GM21528 (cell line): ENCODE measurements at regions not wholly inside any gene's neighbourhood (a gene's known extent, or its start where the extent isn't known, plus 50 kb on each side); places are given as distances from the start of the nearest gene placed in this dataset.
"Not testable (repeated sequence)": the region's sequence is repeated elsewhere in the genome, so short reads cannot be mapped to it uniquely, and the experiment has no call there.

Experiments
- ATAC-seq: cut with Tn5 transposase; IDR thresholded peaks from one replicate; pipeline ENCODE4 v1.9.1; 2021; ENCODE audit warnings: mild to moderate bottlenecking, moderate library complexity; ENCODE audit not compliant: unreplicated experiment, low FRiP score

DNA sequence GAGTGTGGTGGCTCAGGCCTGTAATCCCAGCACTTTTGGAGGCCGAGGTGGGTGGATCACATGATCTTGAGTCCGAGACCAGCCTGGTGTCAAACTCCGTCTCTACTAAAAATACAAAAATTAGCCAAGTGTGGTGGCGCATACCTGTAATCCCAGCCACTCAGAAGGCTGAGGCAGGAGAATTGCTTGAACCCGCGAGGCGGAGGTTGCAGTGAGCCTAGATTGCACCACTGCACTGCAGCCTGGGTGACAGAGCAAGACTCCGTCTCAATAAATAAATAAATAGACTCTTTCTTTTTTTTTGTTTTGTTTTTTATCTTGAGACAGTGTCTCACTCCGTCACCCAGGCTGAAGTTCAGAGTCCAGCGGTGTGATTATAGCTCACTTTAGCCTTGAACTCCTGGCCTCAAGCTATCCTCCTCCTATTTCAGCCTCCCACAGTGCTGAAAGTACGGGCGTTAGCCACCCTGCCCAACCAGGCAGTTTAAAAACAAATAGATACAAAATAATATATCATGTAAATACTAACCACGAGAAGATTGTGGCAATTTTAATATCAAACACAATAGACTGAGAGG is 1158.0 kb upstream of the TMEFF2 start:
- ATAC-seq = not testable (repeated sequence)

DNA sequence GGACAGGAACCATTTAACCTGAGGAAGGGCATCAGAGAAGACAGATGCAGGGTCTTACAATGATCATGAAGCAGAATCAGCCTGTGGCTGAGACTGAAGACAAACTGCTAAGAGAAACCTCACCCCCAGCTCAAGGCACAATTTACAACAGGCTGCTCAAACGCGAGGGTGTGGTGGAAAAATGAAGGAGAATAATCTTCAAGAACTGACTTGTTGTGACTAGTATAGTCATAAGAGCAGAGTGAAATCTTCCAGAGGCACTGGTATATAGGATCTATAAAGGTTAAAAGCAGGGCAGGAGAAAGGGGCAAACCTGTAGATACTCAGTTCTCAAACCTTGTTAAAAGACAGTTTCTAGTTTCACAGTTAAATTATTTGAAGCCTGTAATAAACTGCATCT is 1155.8 kb upstream of the TMEFF2 start:
- ATAC-seq = no peak

DNA sequence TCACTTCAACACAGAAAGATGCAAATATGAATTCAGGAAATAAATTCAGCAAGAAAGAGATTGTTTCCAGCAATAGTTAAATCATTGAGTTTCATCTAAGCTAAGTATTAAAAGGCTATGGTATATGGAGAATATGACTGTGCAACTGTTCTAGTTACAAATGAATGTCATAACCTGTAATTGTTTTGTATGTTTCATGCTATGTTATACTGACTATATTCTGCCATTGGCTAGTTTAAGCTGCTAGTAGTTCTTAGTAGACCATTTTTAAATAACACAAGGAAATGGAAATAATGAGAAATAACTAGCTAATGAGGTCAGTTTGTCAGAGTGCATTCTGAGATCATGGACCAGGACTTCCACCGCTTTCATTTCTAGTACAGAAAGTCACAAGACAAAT is 1154.9 kb upstream of the TMEFF2 start:
- no peak for ATAC-seq

DNA sequence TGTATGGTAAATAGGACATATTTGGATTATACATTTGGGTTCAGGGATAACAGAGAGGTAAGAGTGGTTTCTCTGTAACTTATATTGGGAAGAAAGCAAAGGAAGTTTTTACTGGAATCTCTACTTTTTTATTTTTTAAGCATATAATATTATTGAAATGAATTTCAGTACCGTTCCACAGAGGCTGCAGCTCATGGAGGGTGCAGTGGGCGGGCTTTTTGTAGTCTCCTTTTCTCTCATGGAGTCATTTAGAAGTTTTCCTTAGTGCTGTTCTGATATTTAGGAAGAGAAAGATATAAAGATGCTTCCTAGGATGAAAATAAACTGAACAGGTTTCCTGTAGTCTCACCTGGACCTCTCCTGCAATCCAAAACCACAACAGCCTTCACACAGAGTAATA is 1153.3 kb upstream of the TMEFF2 start:
- no peak for ATAC-seq

DNA sequence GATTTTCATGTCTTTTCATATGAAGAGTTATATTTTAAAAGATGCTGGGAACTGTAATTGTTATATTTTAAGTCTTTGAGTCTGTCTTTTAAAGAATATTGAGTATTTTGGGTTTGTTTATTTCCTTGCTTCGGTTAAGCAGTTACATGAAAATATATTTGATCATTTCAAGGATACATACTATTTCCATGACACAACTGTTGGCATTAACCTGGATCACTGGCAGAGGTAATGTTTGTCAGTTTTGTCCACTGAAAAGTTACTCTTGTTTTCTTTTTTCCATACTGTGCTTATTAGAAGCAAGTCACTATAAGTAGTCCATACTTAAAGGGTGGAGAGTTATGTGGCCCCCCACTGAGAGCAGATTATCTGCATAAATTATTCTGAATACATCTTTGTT is 1142.0 kb upstream of the TMEFF2 start:
- no peak for ATAC-seq

DNA sequence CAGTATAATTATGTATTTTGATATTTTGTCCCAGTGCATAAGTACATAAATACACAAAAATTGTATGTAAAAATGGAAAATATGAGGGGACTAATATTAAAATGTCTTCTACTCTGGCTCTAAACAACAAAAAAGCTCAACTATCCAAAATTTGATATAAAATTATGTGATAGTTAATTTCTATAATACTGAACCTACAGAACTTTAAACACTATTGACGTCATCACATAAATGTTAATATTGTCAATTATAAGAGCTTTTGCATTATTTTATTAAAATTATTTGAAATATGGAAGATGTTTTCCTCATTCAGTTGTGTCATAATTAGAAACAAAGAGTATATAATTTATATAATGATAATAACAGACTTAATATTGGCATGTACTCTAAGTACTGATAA is 1139.7 kb upstream of the TMEFF2 start:
- ATAC-seq = no peak

DNA sequence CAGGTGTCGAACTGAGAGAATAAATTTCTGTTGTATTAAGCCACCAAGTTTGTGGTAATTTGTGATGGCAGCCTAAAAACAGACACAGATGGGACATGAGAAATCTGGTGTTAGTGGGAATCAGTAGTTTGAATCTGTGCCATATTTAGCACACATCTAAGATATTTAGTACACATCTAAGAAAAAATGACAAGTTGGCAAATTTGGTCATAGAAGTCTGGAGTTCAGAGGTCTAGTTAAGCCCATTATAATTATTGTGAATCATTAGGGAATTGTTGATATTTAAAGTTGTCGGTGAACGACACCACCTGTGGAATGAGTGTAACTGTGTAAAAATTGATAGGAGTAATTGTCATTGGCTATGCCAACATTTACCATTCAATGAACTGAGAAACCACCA is 1138.8 kb upstream of the TMEFF2 start:
- ATAC-seq = no peak

DNA sequence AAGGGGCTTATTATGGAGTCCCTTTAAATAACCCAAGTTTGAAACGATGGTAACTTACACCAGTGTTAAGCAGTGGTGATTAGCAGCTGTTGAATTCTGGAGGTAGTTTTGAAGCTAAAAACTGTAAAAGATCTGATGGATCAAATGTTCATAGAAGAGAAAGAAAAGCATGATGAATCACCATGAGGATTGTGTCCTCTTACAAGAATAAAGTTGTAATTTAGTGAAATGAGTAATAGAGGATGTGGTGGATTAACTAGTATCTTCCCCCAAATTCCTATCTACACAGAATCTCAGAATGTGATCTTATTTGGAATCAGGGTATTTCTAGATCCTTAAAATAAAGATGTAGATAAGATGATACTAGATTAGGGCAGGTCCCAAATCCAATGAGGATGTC is 1138.2 kb upstream of the TMEFF2 start:
- ATAC-seq = no peak

DNA sequence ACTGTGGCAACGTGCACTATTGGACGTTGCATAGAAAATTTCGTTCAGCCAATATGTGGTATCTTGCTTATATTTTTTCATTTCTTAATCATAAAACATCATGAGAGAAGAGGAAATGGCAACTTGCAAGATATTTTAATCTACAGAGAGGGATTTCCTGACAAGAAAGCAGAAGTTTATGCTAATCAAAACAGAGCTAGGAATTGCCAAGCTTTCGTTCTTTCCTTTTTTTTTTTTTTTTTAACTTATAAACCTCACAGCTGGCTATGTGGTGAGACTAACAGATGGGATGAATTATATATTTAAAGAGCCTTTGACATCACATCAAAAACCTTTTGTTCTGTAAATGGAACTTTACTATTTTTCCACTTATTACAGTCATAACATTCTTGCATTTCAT is 1136.9 kb upstream of the TMEFF2 start:
- ATAC-seq = no peak

DNA sequence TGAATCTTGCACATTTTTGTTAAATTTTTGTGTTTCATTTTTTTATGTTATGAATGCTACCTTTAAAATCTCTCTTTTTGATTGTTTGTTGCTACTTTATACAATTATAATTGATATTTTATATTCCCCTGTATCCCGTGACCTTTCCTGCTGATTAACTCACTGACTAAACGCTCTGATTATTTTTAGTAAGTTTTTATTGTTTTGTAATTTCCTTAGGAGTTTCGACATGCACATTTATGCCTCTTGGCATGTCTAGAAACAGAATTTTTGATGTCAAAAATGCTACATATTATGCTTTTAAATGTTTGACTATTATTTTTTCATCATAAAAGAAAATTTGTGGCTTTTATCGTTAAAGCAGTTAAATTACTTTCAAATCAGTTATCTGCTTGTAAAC is 1131.6 kb upstream of the TMEFF2 start:
- no peak for ATAC-seq

DNA sequence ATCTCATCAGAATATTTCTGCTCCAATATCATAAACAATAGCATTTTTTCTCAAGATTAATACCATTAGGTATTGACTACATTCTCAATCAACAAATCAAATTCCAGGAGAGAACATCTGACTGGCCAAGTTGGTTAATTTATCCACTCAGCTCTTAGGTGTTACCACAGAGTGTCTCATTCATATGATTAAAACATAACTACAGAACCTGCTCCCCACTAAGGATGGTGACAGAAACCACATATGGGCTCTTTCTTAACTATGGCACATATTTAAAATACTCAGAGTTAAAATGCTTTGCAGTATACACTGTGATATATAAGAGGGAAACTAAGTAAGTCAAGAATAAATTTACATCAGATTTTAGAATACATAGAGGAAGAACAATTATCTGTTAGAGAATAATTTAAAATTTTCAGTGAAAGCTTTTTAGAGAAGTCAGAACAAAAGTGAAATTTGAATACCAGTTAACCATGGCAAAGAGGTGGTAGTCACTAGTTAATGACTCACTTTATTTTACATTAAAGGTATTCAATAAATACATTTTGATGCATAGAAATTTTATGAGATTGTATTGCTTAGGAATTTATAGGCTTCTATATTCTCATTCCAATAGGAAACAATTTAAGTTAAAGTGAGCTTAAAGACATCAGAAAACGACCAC is 1120.8 kb upstream of the TMEFF2 start:
- no peak for ATAC-seq

DNA sequence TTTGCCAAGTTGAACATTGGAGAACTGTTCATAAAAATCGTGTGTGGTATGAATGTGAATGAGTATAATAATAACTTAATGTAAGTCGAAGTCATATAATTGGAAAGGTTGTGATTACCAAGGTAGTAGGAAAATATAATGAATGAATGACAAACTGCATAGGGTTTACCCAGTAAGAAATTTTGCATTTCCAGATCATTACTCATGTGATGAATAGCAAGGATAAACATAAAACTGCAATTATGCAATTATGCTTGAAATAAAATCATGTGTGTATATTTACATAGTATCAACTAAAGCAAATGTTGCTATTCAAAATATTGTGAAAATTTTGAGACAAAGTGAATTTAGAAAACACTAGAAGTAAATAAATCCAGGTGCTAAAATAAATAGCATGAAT is 1108.7 kb upstream of the TMEFF2 start:
- no peak for ATAC-seq

DNA sequence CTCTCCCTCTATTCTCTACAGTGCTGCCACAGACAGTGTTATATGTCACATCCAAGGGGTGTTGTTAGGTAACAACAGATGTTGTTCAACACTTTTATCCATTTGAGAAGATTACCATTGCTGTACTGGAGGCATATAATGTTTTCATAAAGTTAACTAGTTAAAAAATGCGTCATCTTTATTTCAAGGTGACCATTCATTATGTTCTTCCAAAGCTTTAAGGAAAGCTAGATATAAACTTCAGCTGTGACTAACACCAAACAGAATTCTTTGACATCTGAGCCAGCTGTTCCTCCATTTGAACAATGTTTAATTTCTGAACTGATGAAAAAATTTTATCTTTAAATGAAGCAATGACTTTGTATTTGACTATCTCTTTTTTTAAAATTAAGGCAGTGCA is 1099.6 kb upstream of the TMEFF2 start:
- ATAC-seq = no peak

DNA sequence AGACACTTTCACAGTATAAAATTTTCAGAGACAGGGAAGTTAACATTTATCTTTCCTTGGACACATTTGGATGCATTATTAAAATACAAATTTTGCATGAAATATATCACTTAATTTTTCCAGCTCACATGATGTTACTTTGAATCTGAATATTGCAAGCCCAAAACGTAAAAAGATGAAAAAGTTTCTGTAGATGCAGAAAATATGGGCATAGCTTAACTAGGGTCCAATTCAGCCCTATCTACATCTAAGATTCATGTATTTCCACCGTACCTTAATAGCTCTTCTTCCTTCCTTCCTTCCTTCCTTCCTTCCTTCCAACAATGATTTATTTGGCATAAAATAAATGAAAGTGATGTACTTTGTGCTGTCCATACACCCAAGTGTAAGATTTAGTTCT is 1084.6 kb upstream of the TMEFF2 start:
- ATAC-seq = no peak

DNA sequence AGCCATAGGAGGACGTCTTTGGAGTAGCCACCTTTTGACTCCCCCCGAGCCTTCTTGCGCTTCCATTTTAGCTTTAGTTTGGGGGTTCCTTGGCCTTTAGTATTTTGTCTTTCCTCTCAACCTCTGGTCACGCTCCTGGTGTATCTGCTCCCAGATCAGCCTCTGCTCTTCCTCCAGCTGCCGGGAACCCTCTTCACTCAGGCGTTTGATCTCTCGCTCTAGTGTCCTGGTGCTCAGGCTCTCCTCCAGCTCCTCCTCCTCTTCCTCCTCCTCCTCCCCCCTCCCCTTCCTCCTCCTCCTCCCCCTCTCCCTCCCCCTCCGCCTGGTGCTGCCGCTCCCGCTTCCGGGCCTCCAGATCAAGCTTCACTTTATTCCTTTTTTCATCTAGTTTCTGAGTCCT is 1082.3 kb upstream of the TMEFF2 start:
- ATAC-seq = no peak

DNA sequence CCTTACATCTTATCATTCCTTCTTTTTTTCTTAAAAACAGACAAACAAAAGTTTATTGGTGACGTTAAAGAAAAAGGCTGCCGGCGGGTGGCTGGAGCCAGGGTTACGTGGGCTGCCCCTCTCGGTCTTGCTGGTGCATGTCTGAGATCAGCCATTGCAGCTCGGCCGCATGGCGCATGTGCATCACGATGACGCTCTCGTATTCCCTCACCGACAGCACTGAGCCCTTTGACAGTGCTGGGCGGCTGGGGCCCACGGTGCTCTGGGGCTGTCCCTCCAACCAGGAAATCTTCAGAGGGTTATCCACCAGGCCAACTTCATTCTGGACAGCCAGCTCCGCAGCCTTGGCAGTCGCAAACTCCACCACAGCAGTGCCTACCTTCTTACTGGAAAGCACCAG is 1081.8 kb upstream of the TMEFF2 start:
- no peak for ATAC-seq

DNA sequence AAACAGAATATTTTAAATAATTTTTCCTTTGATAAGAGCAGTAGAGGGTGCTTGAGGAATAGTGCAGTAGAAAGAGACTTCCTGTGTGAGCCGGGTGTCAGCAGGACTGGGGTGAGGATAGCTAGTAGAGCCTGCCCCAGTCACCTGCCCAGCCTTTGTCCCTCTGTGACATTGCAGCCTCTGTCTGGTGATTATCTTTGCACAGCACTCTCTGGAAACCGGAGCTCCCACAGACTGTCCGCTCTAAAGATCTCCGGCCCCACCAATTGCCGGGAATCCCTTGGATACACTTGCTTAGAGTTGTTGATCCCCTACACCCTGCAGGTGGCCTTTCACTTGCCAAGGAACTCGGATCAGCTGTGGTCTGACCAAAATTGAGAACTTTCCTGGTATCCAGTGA is 1081.3 kb upstream of the TMEFF2 start:
- no peak for ATAC-seq

DNA sequence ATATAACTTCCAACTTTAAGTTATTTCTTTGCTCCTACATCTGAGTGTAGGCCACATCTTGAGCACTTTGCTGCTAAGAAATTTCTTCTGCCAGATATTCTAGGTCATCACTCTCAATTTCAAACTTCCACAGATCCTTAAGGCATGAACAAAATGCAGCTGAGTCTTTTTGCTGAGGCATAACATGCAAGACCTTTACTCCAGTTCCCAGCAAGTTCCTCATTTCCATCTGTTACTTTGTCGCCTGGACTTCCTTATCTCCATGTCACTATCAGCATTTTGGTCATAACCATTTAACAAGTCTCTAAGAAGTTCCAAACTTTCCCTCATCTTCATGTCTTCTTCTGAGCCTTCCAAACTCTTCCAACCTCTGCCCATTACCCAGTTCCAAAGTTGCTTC is 1077.3 kb upstream of the TMEFF2 start:
- ATAC-seq = no peak

DNA sequence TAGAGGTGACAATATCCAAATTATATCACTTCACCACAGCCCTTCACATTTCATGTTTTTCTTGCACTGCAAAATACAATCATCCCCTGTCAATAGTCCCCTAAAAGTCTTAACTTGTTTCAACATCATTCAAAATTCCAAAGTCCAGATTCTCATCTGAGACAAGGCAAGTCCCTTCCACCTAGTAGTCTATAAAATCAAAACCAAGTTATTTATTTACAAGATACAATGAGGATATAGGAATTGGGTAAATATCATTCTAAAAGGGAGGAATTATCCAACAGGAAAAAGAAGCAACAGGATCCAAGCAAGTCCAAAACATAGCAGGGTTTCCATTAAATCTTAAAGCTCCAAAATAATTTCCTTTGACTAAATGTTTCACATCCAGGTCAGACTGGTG is 1076.1 kb upstream of the TMEFF2 start:
- no peak for ATAC-seq

DNA sequence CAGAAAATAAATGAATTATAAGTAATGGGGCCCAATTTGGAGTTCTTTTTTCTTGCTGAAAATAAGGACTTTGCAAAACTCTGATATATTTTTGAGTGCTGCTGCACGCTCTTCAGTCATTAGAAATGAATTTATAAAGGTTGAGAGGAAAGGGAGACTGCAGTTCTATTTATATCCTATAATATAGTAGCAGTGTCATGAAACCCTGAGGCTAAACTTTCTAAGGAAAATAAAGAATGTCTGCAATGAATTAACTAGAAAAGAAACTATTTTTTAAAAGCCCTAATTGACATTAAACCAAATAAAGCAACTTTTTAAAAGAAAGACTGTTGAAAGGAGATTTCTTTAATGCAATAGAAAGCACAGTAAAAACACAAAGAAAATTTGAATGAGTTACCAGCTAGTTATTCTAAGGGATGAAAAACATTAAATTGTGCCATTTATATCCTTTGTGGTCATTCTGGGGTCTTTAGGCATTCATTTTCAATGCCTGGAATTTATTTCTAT is 1072.8 kb upstream of the TMEFF2 start:
- ATAC-seq = no peak

DNA sequence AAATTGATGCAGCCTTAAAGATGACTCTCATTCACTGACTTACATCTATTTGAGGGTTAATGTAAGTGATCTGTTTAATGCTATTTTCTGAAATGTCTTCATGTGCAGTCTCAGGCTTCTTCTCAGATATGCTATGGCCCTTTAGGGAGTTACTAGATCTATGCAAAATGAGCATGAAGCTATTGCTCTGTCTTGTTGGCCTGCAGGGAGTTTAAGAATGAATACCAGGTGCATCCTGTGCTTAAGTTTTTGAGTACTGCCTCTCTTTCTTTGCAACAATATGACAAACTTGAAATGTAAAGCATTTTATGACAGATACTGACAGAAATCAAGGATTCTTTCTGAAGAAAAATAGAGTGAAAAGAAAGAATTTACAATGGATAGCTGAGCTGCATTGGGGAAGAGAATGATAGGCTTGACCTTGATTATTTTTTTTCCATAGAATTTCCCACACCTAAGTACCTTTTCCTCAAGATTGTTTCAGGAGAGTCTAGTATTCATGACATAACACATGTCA is 1058.3 kb upstream of the TMEFF2 start:
- ATAC-seq = no peak

DNA sequence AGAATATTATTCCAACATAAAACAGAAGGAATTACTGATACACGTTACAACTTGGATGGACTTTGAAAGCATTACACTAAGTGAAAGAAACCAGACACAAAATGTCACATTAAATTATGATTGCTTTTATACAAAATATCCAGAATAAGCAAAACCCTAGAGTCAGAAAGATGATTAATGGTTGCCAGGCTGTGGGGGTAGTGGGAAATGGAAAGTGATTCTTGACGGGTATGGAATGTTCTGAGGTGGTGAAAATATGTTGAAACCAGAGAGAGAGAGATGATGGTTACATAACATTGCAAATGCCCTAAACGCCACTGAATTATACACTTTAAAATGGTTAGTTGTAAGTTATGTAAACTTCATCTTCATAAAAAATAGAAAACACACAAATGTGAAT is 1057.2 kb upstream of the TMEFF2 start:
- ATAC-seq = no peak
